GM19240 (cell line): ENCODE measurements at regions not wholly inside any gene's neighbourhood (a gene's known extent, or its start where the extent isn't known, plus 50 kb on each side); places are given as distances from the start of the nearest gene placed in this dataset.

ENCODE experiments used
- DNase-seq: peaks from one replicate; pipeline ENCODE4 v3.0.0; 2011; ENCODE audit warnings: low spot score; ENCODE audit not compliant: insufficient read length

DNA sequence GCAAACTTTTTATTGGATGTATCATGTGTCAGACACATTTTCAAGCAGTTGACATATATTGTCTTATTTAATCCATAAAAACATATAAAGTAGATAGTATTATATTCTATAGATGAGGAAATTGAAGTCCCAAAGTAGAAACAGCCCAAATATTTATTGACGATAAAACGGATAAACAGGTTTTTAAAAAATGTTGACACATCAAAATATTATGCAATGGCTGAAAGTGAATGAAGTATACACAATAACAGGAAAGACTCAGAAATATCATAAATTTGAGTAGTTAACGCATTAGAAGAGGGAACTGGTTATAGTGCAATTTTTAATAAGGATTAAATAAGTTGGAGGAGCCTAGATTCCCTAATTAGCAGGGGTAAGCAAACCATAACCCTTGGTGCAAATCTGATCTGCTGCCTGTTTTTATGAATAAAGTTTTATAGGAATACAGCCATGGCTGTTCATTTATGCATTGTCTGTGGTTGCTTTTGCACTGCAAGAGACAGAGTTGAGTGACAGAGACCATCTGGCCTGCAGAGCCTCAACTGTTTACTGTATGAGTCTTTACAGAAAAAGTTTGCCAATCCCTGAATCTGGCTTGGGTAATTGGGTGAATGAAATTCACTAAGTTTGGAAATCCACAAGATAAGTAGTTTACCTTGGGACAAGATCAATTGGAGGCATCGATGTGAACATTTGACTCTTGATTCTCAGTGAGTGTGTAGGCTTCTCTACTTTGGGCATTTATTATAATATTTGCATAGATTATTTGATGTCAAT is 50.6 kb upstream of the EXOC2 start:
- DNase-seq = no peak
